ENCODE measurements at regions not wholly inside any gene's neighbourhood (a gene's known extent, or its start where the extent isn't known, plus 50 kb on each side); places are given as distances from the start of the nearest gene placed in this dataset.

DNA sequence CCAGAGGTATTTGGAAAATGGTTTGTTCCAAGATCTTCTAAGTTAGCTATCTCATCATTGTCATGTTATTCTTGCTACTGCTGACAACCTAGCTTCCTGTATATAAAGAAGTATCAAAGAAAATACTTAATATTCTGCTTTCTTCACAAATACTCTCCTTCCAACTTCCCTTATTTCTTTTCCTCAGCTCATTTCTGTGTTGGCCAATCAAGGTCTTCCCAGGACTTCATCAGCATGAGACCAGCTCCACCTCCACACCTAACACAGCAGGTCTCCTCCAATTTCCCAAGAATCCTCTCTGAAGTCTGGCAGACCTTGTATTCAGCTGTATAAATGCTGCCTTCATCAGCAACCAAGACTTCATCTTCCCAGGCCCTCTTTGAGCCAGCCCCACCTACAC, 538.6 kb upstream of the JARID2 start:
- Histone ChIP-seq H3K4me2 (ENCODE audit: insufficient read depth, insufficient read length, low read length) (no peak overlapping the region), H3K23me2 (ENCODE audit: insufficient read length, low read depth, low read length, poor library complexity, severe bottlenecking) (no peaks in the 10 kb centered on the region), H3K4me1 (ENCODE audit: insufficient read depth, low read length) (no peaks in the 10 kb centered on the region; the same call in 1 of the 2 replicates), H3K79me1 (ENCODE audit: insufficient read depth, low read depth, low read length, poor library complexity, severe bottlenecking) (no peaks in the 10 kb centered on the region), H2BK12ac (ENCODE audit: insufficient read length, low read depth, low read length) (no peak overlapping the region), H3K79me2 (ENCODE audit: insufficient read depth, low read length) (no peaks in the 10 kb centered on the region), H3K56ac (ENCODE audit: insufficient read length, low read depth, low read length) (no peak overlapping the region), H4K20me1 (ENCODE audit: control insufficient read depth, insufficient read depth, insufficient read length) (no peaks in the 10 kb centered on the region), H3K9ac (ENCODE audit: extremely low read depth, insufficient read length, low read length) (no peak overlapping the region), H3T11ph (ENCODE audit: low read length) (no peak overlapping the region), H2AFZ (ENCODE audit: low read length) (no peak overlapping the region), H2BK5ac (ENCODE audit: insufficient read length, low read length) (no peak overlapping the region), H3K9me3 (ENCODE audit: control insufficient read depth, low read depth, low read length) (no peaks in the 10 kb centered on the region), H3K14ac (ENCODE audit: insufficient read depth, low read length) (no peak overlapping the region), H2AK5ac (ENCODE audit: insufficient read length, low read length) (no peak overlapping the region), H3K4ac (ENCODE audit: low read depth, low read length) (no peak overlapping the region), H4K8ac (replicated peaks; ENCODE audit: insufficient read length, low read depth, low read length) (no peak overlapping the region), H2BK120ac (ENCODE audit: low read depth, low read length, poor library complexity, severe bottlenecking) (no peak overlapping the region), H4K91ac (ENCODE audit: insufficient read length, low read depth, low read length) (no peak overlapping the region), H3K27me3 (ENCODE audit: insufficient read depth, low read length) (no peaks in the 10 kb centered on the region; the same call in 1 of the 2 replicates), H3K18ac (ENCODE audit: insufficient read length, low read depth, low read length) (no peak overlapping the region), H2BK20ac (ENCODE audit: low read depth, low read length, poor library complexity, severe bottlenecking) (no peak overlapping the region), H3K27ac (ENCODE audit: insufficient read length, low read depth, low read length) (no peak overlapping the region), H2BK15ac (ENCODE audit: low read depth, low read length) (no peak overlapping the region), H3K23ac (ENCODE audit: insufficient read length, low read depth, low read length) (no peak overlapping the region), H4K5ac (ENCODE audit: insufficient read length, low read depth, low read length) (no peak overlapping the region)
- TF ChIP-seq, protein P1, sequence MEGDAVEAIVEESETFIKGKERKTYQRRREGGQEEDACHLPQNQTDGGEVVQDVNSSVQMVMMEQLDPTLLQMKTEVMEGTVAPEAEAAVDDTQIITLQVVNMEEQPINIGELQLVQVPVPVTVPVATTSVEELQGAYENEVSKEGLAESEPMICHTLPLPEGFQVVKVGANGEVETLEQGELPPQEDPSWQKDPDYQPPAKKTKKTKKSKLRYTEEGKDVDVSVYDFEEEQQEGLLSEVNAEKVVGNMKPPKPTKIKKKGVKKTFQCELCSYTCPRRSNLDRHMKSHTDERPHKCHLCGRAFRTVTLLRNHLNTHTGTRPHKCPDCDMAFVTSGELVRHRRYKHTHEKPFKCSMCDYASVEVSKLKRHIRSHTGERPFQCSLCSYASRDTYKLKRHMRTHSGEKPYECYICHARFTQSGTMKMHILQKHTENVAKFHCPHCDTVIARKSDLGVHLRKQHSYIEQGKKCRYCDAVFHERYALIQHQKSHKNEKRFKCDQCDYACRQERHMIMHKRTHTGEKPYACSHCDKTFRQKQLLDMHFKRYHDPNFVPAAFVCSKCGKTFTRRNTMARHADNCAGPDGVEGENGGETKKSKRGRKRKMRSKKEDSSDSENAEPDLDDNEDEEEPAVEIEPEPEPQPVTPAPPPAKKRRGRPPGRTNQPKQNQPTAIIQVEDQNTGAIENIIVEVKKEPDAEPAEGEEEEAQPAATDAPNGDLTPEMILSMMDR (conservative IDR thresholded peaks at IDR 0.05) = no peak
- Mint-ChIP-seq H3K36me3 (ENCODE audit: insufficient read depth in 1 of 3, low read depth in 3 of 3) (peaks cover 0 to 12% (median 6%) of the 10 kb centered on the region in 3 experiments; a peak in 5 of 7 replicates), H3K27me3 (ENCODE audit: low read depth) (no peaks in the 10 kb centered on the region; the same call in none of the 2 replicates), H3K4me1 (peaks cover 6 to 13% of the 10 kb centered on the region in 2 experiments), H3K9me3 (peaks cover 5 to 11% of the 10 kb centered on the region in 2 experiments; a peak in 4 of 5 replicates), H3K27ac (no peak overlapping the region), H3K4me3 (no peak overlapping the region)
- no peak for DNase-seq
